CD14-positive monocyte (primary cell): ENCODE measurements at regions not wholly inside any gene's neighbourhood (a gene's known extent, or its start where the extent isn't known, plus 50 kb on each side); places are given as distances from the start of the nearest gene placed in this dataset.

ENCODE experiments used
- DNase-seq, 3 donors: peaks; one replicate each; pipeline ENCODE4 v3.0.0-alpha.2; 2011 to 2022
- H2AFZ ChIP-seq: 2 replicates; pipeline ENCODE4 v1.6.0; 2012; ENCODE audit warnings: mild to moderate bottlenecking, low read depth, low read length, inconsistent platforms; ENCODE audit not compliant: insufficient read depth, poor library complexity, severe bottlenecking
- H3K27ac ChIP-seq, 2 donors: 1 replicate in 1 of 2; 2 replicates in 1 of 2; pipeline ENCODE4 v1.5.1; 2012 to 2013; ENCODE audit warnings: low read length in 2 of 2, control low read depth in 1 of 2, inconsistent platforms in 1 of 2, low read depth in 1 of 2, mild to moderate bottlenecking in 1 of 2
- H3K27me3 ChIP-seq, 2 donors: one replicate each; pipeline versions ENCODE4 v1.6.0 to v1.6.1; 2011 to 2013; ENCODE audit warnings: low read length in 2 of 2; ENCODE audit not compliant: control insufficient read depth in 2 of 2, insufficient read depth in 2 of 2
- H3K36me3 ChIP-seq, 2 donors: replicated peaks in 1 of 2; 1 replicate in 1 of 2; 2 replicates in 1 of 2; pipeline versions ENCODE4 v1.5.1 to v1.6.1; 2012 to 2013; ENCODE audit warnings: low read length in 2 of 2, control low read depth in 1 of 2, inconsistent platforms in 1 of 2, mild to moderate bottlenecking in 1 of 2; ENCODE audit not compliant: insufficient read depth in 2 of 2, control insufficient read depth in 1 of 2
- H3K4me1 ChIP-seq, 2 donors: 1 replicate in 1 of 2; 2 replicates in 1 of 2; pipeline versions ENCODE4 v1.5.1 to v1.6.1; 2012 to 2013; ENCODE audit warnings: low read length in 2 of 2, control low read depth in 1 of 2, inconsistent platforms in 1 of 2, mild to moderate bottlenecking in 1 of 2, moderate library complexity in 1 of 2; ENCODE audit not compliant: insufficient read depth in 2 of 2, control insufficient read depth in 1 of 2
- H3K4me2 ChIP-seq: replicated peaks from 2 replicates; pipeline ENCODE3; 2012; ENCODE audit warnings: low read length, moderate library complexity, mild to moderate bottlenecking; ENCODE audit not compliant: poor library complexity, severe bottlenecking; ENCODE audit errors: extremely low read depth
- H3K4me3 ChIP-seq, 3 experiments: fragments of 200-600 bp in 1 of 3; sonication (generic) in 1 of 3; replicated peaks in 1 of 3; 1 replicate in 2 of 3; 2 replicates in 1 of 3; pipeline ENCODE4 v1.5.1; 2011 to 2013; ENCODE audit warnings: low read length in 3 of 3, mild to moderate bottlenecking in 3 of 3, control low read depth in 2 of 3, low read depth in 2 of 3, inconsistent platforms in 1 of 3, moderate library complexity in 1 of 3
- H3K79me2 ChIP-seq: 2 replicates; pipeline ENCODE4 v1.6.0; 2012; ENCODE audit warnings: mild to moderate bottlenecking, control low read depth, inconsistent platforms, low read length, moderate library complexity; ENCODE audit not compliant: insufficient read depth
- H3K9ac ChIP-seq: 2 replicates; pipeline ENCODE4 v1.6.0; 2017; ENCODE audit warnings: low read length, mild to moderate bottlenecking; ENCODE audit not compliant: insufficient read depth, poor library complexity, severe bottlenecking
- H3K9me3 ChIP-seq, 2 donors: replicated peaks in 1 of 2; 1 replicate in 1 of 2; 2 replicates in 1 of 2; pipeline versions ENCODE4 v1.5.1 to v1.6.1; 2012 to 2013; ENCODE audit warnings: low read length in 2 of 2, control low read depth in 1 of 2; ENCODE audit not compliant: control insufficient read depth in 1 of 2, insufficient read depth in 1 of 2
- H4K20me1 ChIP-seq: 2 replicates; pipeline ENCODE4 v1.6.0; 2012; ENCODE audit warnings: mild to moderate bottlenecking, low read length, control low read depth, moderate library complexity; ENCODE audit not compliant: insufficient read depth
- H3K27ac Mint-ChIP-seq, 7 donors: one replicate each; pipeline ENCODE4 v1.8.0; 2020; ENCODE audit warnings: mild to moderate bottlenecking in 7 of 7, mixed read lengths in 7 of 7, moderate library complexity in 6 of 7, inconsistent platforms in 2 of 7
- H3K27me3 Mint-ChIP-seq, 3 donors: one replicate each; pipeline ENCODE4 v1.8.0; 2021 to 2022; ENCODE audit warnings: low read depth in 3 of 3, mild to moderate bottlenecking in 3 of 3, mixed read lengths in 3 of 3, moderate library complexity in 3 of 3, inconsistent platforms in 1 of 3
- H3K36me3 Mint-ChIP-seq, 2 donors: one replicate each; pipeline ENCODE4 v1.8.0; 2020; ENCODE audit warnings: mixed read lengths in 2 of 2, inconsistent platforms in 1 of 2, mild to moderate bottlenecking in 1 of 2
- H3K4me1 Mint-ChIP-seq: one replicate; pipeline ENCODE4 v1.8.0; 2020; ENCODE audit warnings: mild to moderate bottlenecking, mixed read lengths
- H3K4me3 Mint-ChIP-seq, 2 donors: one replicate each; pipeline ENCODE4 v1.8.0; 2020; ENCODE audit warnings: mild to moderate bottlenecking in 2 of 2, mixed read lengths in 2 of 2, moderate library complexity in 1 of 2
- H3K9me3 Mint-ChIP-seq, 7 donors: one replicate each; pipeline ENCODE4 v1.8.0; 2020 to 2022; ENCODE audit warnings: mixed read lengths in 7 of 7, mild to moderate bottlenecking in 6 of 7, moderate library complexity in 6 of 7, inconsistent platforms in 2 of 7
- WGBS: methylation state at CpG from one replicate; pipeline ENCODE4 v1.1.5; 2013; ENCODE audit warnings: missing lambda C conversion rate; ENCODE audit not compliant: insufficient coverage; 5-methylcytosine and 5-hydroxymethylcytosine counted together
- intact Hi-C, 2 donors: fragments of 100-400 bp; cut with micrococcal nuclease; formaldehyde crosslinking; loops; one replicate each; pipeline versions ENCODE4 v1.15.0 to v1.15.1; 2023
- TF ChIP-seq, protein P1 (sequence below): fragments of 200-600 bp; IDR thresholded peaks from one replicate; pipeline ENCODE4 v1.8.0; 2022; ENCODE audit warnings: antibody characterized with exemption, mild to moderate bottlenecking

DNA sequence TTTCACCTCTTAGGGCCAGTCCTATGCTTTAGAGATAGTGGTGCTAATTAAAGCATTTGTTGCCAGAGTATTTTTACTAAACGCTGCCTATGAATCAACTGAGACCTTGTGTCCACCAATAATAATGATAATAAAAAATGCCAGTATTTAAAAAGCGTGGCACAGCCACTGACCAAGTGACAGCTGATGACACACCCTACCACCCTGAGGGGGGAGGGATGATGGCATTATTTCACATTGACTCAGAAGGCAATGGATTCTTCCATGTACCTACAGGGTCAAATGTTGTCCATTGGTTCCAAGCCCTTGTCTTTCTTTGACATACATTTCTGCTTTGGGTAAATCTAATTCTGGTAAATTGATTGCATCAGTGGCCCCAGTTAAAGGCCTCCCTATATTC lies 384.4 kb downstream of the DLEU7 start:
- H2AFZ ChIP-seq: no peak overlapping the region
- H3K9me3 Mint-ChIP-seq: no peaks in the 10 kb centered on the region
- peaks cover 0 to 2% (median 0%) of the 10 kb centered on the region in 3 donors for H3K27me3 Mint-ChIP-seq
- H3K36me3 Mint-ChIP-seq: no peaks in the 10 kb centered on the region
- no peaks in the 10 kb centered on the region for H3K36me3 ChIP-seq
- no peak for DNase-seq
- H3K79me2 ChIP-seq: no peaks in the 10 kb centered on the region
- peaks cover 11% of the 10 kb centered on the region for H3K4me1 Mint-ChIP-seq
- peaks cover 6 to 8% of the 10 kb centered on the region in 2 donors for H3K4me1 ChIP-seq
- no peak overlapping the region for H3K9ac ChIP-seq
- intact Hi-C loops: loop anchor here in 1 of 2 donors (10.0 kb wide), 1 partner anchor 134 kb away; no protein-coding TSS in a partner anchor
- H3K4me2 ChIP-seq: no peak overlapping the region
- no peaks in the 10 kb centered on the region for H3K27me3 ChIP-seq
- no CpG with 5 or more reads among the region's 2 CpGs for WGBS
- H3K27ac ChIP-seq: no peak overlapping the region
- no peaks in the 10 kb centered on the region for H3K9me3 ChIP-seq
- H3K4me3 Mint-ChIP-seq: no peak overlapping the region
- H4K20me1 ChIP-seq: no peaks in the 10 kb centered on the region
- H3K4me3 ChIP-seq: no peak overlapping the region
- no peak overlapping the region for H3K27ac Mint-ChIP-seq
- TF ChIP-seq, protein P1, sequence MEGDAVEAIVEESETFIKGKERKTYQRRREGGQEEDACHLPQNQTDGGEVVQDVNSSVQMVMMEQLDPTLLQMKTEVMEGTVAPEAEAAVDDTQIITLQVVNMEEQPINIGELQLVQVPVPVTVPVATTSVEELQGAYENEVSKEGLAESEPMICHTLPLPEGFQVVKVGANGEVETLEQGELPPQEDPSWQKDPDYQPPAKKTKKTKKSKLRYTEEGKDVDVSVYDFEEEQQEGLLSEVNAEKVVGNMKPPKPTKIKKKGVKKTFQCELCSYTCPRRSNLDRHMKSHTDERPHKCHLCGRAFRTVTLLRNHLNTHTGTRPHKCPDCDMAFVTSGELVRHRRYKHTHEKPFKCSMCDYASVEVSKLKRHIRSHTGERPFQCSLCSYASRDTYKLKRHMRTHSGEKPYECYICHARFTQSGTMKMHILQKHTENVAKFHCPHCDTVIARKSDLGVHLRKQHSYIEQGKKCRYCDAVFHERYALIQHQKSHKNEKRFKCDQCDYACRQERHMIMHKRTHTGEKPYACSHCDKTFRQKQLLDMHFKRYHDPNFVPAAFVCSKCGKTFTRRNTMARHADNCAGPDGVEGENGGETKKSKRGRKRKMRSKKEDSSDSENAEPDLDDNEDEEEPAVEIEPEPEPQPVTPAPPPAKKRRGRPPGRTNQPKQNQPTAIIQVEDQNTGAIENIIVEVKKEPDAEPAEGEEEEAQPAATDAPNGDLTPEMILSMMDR: no peak

DNA sequence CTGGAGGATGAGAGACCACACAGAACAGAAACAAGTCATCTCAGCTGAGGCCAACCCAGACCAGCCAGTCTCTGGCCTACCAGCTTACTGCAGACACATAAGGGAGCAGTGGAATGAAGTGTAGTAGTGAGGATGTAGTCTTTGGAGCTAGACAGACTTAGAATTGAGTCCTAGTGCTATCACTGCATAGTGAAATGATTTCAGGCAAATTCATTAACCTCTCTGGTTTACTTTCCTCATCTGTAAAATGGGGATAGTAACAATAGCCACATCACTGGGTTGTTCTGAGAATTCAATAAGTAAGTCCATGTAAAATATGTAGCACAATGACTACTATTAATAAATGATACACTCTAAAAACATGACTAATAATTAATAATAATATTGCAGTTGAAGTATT lies 383.8 kb downstream of the DLEU7 start:
- Histone ChIP-seq H2AFZ (no peak overlapping the region), H3K4me3 (no peak overlapping the region), H3K36me3 (no peaks in the 10 kb centered on the region), H3K4me1 (peaks cover 6 to 8% of the 10 kb centered on the region in 2 donors), H3K79me2 (no peaks in the 10 kb centered on the region), H3K4me2 (no peak overlapping the region), H3K9me3 (no peaks in the 10 kb centered on the region), H4K20me1 (no peaks in the 10 kb centered on the region), H3K27ac (no peak overlapping the region), H3K27me3 (no peaks in the 10 kb centered on the region), H3K9ac (no peak overlapping the region)
- H3K9me3 Mint-ChIP-seq: no peaks in the 10 kb centered on the region
- H3K4me1 Mint-ChIP-seq: peaks cover 11% of the 10 kb centered on the region
- no peaks in the 10 kb centered on the region for H3K36me3 Mint-ChIP-seq
- no peak overlapping the region for H3K4me3 Mint-ChIP-seq
- TF ChIP-seq, protein P1: no peak
- intact Hi-C loops: loop anchor here in 1 of 2 donors (10.0 kb wide), 1 partner anchor 135 kb away; no protein-coding TSS in a partner anchor
- H3K27me3 Mint-ChIP-seq: peaks cover 0 to 2% (median 0%) of the 10 kb centered on the region in 3 donors
- DNase-seq: no peak
- H3K27ac Mint-ChIP-seq: peak overlapping the region in 1 of 7 donors; percentile 53
